ENCODE measurements at regions not wholly inside any gene's neighbourhood (a gene's known extent, or its start where the extent isn't known, plus 50 kb on each side); places are given as distances from the start of the nearest gene placed in this dataset.

GRCh38 chr6:112979830-112980229, 632.7 kb downstream of the RFPL4B start:
- TF ChIP-seq REST (IDR thresholded peaks at IDR 0.05; ENCODE audit: insufficient replicate concordance, low read depth) (no peak), CTCF (IDR thresholded peaks at IDR 0.05; ENCODE audit: insufficient read depth, low read length) (no peak), SPI1 (IDR thresholded peaks at IDR 0.05; ENCODE audit: borderline replicate concordance, low read depth) (no peak), POLR2AphosphoS5 (IDR thresholded peaks at IDR 0.05; ENCODE audit: low read depth) (no peak), GABPA (IDR thresholded peaks at IDR 0.05; ENCODE audit: low read depth) (no peak)
- no peak overlapping the region for H3K4me3 ChIP-seq (replicated peaks; ENCODE audit: insufficient read depth, low read length)
- no peaks in the 10 kb centered on the region for H3K27me3 ChIP-seq (ENCODE audit: insufficient read depth, poor library complexity, severe bottlenecking)
- no peak for DNase-seq (ENCODE audit: low read depth in 1 of 2, low spot score in 1 of 2)
- no peak overlapping the region for H3K27ac ChIP-seq (replicated peaks)

- no peak for DNase-seq (ENCODE audit: low read depth in 1 of 2, low spot score in 1 of 2)
- no peaks in the 10 kb centered on the region for H3K27me3 ChIP-seq (ENCODE audit: insufficient read depth, poor library complexity, severe bottlenecking)
- no peak overlapping the region for H3K4me3 ChIP-seq (replicated peaks; ENCODE audit: insufficient read depth, low read length)
- no peak overlapping the region for H3K27ac ChIP-seq (replicated peaks)
- TF ChIP-seq CTCF (IDR thresholded peaks at IDR 0.05; ENCODE audit: insufficient read depth, low read length) (no peak), GABPA (IDR thresholded peaks at IDR 0.05; ENCODE audit: low read depth) (no peak), POLR2AphosphoS5 (IDR thresholded peaks at IDR 0.05; ENCODE audit: low read depth) (no peak), SPI1 (IDR thresholded peaks at IDR 0.05; ENCODE audit: borderline replicate concordance, low read depth) (no peak), REST (IDR thresholded peaks at IDR 0.05; ENCODE audit: insufficient replicate concordance, low read depth) (no peak)
These were observed 633.5 kb downstream of the RFPL4B start for GRCh38 chr6:112980676-112981075.

- no peak for DNase-seq (ENCODE audit: low read depth in 1 of 2, low spot score in 1 of 2)
- TF ChIP-seq GABPA (IDR thresholded peaks at IDR 0.05; ENCODE audit: low read depth): no peak
- no peak for TF ChIP-seq POLR2AphosphoS5 (IDR thresholded peaks at IDR 0.05; ENCODE audit: low read depth)
- no peak for TF ChIP-seq REST (IDR thresholded peaks at IDR 0.05; ENCODE audit: insufficient replicate concordance, low read depth)
- TF ChIP-seq SPI1 (IDR thresholded peaks at IDR 0.05; ENCODE audit: borderline replicate concordance, low read depth): no peak
- no peak for TF ChIP-seq CTCF (IDR thresholded peaks at IDR 0.05; ENCODE audit: insufficient read depth, low read length)
- Histone ChIP-seq H3K4me3 (replicated peaks; ENCODE audit: insufficient read depth, low read length) (no peak overlapping the region), H3K27me3 (ENCODE audit: insufficient read depth, poor library complexity, severe bottlenecking) (no peaks in the 10 kb centered on the region), H3K27ac (replicated peaks) (no peak overlapping the region)
These were observed 636.7 kb downstream of the RFPL4B start for GRCh38 chr6:112983713-112984261.
